ENCODE measurements at regions not wholly inside any gene's neighbourhood (a gene's known extent, or its start where the extent isn't known, plus 50 kb on each side); places are given as distances from the start of the nearest gene placed in this dataset.
"Not testable (repeated sequence)": the region's sequence is repeated elsewhere in the genome, so short reads cannot be mapped to it uniquely, and the experiment has no call there.

DNA sequence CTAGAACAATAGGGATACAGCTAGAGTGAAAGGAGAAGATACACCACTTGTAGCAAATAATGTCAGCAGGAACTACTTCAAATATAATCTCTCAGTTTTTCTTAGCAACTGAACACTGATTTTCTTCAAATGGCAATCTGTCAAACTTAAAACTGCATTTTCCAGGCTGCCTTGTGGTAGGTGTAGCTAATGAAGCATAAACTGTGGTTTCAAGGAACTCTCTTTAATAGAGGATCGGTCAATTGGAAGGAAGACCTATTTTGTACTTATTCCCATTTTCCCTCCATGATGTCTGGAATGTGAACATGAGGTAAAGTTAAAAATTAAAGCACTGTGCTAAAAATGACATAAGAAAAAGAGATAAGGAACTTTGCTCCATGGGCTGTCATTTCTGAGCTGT, 1261.9 kb downstream of the PCDH17 start:
- no peak for DNase-seq (ENCODE audit: low read depth)

DNA sequence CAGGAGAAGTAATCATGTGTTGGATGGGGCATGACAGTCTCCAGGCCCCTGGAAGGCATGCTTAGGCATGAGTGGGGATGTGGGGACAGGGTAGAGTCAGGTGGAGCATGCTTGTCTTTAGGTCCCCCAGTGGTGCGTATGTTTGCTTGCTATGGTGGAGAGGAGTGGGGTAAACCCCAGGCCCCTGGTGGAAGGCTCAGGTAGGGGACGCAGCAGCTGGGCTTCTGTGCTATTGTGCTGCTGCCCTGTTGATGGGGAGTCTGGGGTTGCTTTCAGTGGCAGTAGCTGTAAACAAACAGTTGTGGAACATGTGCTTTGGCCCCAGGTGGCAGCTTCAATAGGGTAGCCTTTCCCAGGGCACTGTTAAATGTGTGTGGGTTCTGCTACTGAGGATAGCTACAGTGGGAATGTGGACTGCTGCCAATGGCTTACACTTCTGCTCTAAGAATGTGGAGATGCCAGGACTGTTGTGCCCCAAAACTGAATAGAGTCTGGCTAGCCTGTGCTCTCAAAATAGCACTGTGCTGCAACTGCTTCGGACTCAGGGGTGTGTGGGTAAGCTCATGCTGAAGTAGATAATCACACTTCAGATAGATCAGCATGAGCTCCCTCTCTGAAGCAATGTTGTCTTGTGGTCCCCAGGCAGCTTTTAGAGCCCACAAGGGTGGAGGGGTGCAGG, 1257.3 kb downstream of the DIAPH3 start:
- no peak for DNase-seq (ENCODE audit: low read depth)

DNA sequence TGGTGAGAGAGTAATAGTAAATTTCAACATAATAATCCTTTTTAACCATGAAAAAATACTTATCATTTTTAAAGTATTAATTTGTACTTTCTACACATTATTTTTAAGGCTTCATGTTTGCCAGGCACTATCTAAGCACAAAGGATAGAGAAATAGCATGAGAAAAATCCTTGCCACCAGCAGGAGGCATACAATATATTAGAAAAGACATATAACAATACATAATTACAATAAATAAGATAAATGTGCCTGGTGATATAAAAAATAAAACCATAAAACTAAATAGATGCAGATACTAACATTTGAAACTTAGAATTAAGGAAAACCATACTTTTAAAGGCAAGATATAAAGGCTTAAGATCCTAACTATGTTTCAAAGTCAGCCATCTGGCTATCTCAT, 1256.4 kb downstream of the DIAPH3 start:
- DNase-seq (ENCODE audit: low read depth), result no peak

DNA sequence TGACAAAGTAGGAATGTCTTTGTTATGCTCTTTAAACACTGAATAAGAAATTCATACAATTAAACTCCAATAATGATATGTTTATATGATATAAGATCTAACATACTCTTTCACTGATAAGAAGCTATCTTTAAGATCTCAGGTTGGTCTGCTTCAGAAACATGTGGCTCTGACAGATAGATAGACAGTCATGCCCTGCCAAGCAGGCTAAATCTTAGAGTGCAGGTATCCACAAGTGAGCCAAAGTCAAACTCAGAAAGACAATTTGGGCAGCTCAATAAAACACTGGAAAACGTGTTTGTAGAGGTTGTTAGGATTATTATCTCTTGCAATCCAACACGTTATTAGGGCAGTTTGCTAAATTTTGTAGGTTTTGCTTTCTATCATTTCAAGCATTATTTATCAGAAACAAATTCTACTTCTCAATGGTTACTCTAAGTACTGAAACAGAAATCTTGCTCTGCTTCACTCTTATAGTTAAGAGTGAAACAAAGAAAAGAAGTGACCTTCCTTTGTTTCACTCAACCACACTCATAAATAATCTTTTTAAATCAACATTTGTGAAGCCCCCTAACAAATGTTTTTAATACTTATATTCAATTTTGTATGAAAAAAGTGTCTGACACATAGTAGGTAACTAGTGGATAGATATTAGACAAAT, 1255.6 kb downstream of the DIAPH3 start:
- DNase-seq (ENCODE audit: low read depth), result no peak

DNA sequence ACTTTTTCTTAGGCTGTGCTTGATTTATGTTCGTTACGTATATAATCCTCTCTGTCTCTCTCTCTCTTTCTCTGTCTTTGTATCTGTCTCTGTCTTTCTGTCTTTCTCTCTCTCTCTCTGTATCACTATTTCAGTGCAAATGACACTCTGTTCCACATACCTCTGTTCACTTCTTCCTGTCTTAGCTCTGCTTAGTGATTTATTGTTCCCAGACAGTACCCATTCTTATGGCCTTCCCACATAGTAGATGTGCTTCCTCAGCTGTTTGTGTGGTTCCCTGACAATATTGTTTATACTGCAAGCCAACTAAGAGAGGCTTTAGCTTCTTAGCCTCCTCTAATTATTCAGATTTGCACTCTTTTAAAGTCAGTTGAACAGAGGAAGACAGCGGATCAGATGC, 1244.2 kb downstream of the DIAPH3 start:
- DNase-seq (ENCODE audit: low read depth), result no peak

DNA sequence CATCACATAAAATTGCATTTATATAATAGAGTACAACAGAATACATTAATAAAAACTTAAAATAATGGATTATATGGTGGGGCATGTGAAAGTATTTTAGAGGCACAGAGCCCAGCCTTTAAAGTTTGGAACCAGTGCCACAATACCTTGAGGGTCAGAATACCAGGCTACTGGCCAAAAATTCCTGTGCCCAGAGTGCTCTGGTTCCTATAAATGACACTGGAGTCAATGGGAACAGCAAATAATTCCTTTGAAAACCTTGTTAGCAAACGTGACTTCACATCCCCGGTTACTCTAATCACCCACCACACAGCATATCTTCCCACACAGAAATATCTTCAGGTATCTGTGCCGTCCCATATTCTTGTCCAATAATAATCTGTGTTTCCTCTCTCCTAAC, 1242.6 kb downstream of the DIAPH3 start:
- no peak for DNase-seq (ENCODE audit: low read depth)

DNA sequence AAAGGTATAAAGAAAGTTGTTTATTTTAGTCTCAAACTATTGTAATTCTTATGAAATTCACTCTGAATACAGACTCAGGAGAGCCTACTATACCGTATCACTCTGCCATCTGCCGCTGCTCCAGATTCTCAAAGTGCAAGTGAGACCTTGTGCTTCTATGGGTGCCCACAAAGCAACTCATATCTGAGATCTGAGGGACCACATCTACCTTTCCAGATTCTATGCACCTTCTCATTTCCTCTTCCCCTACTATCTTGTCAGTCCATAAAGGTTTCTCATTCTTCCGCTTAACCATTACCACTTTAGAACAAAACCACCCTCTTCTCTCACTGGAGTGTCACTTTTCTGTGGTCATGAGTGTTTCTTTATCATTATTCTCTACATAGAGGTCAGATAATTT, 1236.9 kb downstream of the DIAPH3 start:
- no peak for DNase-seq (ENCODE audit: low read depth)

DNA sequence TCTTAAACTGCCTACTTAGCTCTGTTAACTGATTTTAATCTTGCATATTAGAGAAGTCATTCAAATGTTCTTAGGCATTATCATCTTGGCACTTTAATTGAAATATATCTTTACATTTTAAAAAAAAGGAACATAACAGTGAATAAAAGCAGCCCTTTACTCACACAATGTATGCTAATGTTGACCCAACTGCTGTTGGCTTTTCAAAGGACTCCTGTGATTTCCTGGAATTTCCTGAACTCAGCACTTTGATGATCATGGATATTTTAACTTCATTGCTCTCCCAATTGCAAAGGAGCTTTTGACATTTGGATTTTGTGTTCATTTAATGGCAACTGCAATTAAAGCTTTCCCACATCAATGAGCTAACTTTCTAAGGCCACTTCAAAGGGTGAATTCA, 1230.3 kb downstream of the DIAPH3 start:
- DNase-seq (ENCODE audit: low read depth), result no peak

DNA sequence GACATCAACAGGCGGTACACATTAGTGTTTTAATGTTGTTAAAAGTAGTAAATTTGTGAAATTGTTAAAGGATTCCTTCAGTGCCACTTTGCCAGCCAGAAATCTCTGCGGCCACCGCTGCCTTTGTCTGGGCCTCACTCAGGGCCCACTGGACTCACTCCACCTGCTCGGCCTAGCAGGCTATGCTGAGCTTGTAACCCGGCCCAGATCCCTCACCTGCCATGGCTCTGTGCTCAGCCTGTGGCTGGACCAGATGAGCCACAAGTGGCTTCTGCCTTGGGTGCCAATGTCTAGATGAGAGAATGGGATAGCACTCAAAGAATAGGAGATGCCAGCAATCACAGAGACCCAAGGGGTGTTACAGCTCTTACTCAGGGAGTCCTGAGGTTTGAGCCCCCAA, 1228.0 kb downstream of the DIAPH3 start:
- DNase-seq (ENCODE audit: low read depth), result no peak

DNA sequence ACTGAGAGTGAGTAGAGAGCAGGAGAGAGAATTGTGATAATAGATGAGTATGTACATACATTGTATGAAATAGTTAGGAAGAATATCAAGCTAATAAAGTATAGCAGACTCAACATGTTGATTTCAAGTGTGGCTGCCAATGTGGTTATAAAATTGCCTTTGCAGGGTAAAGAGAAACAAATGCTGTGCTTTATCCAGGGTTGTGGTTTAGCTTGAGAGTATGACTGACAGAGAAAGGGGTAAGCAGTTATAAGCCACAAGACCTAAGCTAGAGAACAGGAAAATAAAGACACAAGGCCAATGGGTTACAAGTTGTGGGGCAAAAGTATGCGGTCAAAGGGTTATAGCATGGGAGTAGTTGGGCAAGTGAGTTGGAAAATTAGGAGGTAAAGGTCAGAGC, 1217.5 kb downstream of the DIAPH3 start:
- no peak for DNase-seq (ENCODE audit: low read depth)

DNA sequence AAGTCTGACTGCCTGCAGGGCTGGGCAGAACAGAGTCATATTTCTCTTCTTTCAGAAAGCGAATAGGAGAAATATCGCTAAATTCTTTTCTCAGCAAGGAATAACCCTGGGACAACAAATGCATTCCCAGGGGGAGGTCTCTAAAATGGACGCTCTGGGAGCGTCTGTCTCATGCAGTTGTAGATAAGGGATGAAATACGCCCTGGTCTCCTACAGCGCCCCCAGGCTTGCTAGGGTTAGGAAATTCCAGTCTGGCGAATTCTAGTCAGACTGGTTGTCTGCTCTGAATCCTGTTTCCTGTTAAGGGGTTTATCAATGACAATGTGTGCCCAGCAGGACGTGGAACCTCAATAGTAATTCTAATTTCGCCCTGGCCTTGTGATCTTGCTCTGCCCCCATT, 1214.1 kb downstream of the DIAPH3 start:
- DNase-seq (ENCODE audit: low read depth), result no peak

DNA sequence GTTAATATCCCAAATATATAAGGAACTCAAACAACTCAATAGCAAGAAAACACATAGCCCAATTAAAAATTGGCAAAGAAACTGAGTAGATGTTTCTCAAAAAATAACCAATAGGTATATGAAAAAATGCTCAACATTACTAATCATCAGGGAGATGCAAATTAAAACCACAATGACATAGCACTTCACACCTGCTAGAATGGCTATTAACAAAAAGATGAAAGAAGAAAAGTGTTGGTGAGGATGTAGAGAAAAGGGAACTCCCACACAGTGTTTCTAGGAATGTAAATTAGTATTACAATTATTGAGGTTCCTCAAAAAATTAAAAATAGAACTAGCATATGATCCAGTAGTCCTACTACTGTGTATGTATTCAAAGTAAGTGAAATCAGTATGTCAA, 1212.8 kb downstream of the DIAPH3 start:
- no peak for DNase-seq (ENCODE audit: low read depth)

DNA sequence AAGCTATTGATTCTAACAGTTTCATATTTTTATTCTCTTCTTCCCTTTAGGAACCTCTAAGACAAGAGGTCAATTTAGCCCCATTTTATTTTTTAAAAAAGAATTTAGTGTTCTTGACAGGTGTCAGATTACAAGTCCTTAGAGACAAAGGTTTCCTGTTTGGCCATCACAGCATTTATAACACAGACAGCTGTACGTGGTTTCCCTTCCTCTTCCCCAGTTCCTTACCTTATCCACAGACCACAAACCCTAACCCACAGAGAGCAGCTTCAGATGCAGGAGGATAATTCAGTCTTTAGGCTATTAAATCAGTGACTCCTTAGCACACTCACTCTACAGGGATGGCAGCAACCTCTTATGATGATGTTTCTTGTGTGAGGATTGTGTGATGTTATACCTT, 1210.1 kb downstream of the DIAPH3 start:
- no peak for DNase-seq (ENCODE audit: low read depth)

DNA sequence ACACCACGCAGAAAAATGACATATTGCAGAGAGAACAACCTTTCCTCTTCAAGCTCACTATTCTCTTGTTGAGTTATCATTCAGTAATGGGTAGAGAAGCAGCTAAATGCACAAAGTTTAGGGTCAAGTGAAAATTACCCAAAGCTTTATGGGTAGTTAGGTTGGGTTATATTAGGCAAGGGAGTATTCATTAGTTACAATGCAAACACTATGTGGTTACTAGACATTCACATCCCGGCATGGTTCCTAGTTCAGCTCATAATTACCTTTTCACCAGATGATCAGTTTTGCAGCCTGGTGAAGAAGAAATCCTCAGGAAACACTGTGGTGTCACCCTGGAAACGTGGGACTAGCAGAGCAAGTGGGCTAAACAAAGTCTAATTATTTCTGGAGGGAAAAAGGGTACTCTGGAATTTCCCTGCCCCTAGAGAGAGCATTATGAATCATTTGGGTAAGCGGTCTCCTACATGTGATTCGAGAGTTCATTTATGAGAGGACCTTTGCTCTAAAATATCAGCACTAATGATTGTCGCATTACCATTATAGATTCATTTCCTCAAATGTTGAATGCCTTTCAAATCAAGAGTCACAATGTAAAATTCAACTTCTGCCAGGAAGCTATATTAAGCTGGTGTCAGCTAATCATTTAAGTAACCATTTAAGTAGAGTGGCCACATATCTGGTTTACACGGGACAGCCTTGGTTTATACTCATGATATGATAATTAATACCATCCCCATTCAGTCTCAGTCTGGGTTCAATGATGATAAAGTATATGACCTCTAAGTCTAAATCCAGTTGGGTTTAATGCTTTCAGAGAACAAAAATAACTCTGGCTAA, 1208.0 kb downstream of the DIAPH3 start:
- DNase-seq (ENCODE audit: low read depth), result no peak

DNA sequence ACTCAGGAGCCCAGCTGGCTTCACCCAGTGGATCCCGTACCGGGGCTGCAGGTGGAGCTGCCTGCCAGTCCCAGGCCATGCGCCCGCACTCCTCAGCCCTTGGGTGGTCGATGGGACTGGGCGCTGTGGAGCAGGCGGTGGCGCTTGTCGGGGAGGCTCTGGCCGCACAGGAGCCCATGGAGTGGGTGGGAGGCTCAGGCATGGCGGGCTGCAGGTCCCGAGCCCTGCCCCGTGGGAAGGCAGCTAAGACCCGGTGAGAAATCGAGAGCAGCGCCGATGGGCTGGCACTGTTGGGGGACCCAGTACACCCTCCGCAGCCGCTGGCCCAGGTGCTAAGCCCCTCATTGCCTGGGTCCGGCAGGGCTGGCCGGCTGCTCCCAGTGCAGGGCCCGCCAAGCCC, 1205.6 kb downstream of the DIAPH3 start:
- DNase-seq (ENCODE audit: low read depth), result not testable (repeated sequence)

DNA sequence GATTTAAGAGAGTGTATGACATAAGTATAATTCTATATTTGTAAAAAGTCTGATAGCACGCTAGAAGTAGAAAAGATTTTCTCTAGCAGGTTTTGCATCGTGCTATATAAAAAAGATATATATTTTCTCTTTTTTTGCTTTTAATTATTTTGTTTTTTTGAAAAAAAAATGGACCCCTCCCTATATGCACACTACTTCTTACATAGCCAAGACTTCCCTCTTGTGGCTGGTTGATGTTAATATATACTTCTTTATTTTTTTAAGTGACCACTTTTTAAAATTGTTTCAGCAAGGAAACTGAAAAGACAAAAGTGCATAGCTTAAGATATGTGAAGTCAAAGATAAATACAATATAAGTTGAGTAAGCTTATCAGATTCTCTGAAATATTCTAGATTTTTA, 1202.8 kb downstream of the DIAPH3 start:
- DNase-seq (ENCODE audit: low read depth), result no peak

DNA sequence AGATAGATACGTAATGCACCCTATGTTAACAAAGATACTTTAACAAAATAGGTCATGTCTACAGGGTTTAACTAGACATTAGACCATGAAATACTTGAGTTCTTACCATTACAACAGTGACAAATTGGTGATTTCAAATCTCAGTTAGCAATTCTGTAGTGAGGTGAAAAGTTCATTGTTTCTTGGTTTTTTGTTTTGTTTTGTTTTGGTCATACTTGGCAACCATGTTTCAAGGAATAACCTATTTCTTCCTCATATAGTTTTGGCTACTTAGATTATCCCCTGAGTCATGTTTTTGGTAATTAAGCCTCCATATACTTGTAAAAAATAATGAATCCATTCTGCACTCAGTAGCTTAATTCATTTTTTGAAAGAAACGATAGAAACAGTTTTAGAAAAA, 1200.4 kb downstream of the DIAPH3 start:
- DNase-seq (ENCODE audit: low read depth), result no peak

DNA sequence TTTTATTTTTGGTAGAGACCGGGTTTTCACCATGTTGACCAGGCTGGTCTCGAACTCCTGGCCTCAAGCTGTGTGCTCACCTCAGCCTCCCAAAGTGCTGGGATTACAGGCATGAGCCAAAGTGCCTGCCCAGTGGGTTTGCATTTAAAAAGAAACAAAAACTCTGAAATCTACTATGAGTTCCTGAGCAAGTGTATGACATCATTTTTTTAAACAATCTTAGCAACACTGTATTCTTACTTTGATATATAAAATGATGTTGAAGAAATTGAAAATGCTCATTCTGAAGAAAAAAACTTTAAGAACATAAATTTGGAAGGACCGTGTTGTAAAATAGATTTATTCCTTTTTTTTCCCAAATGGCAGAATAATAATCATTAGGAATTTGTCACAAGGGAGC, 1199.7 kb downstream of the DIAPH3 start:
- DNase-seq (ENCODE audit: low read depth), result no peak

DNA sequence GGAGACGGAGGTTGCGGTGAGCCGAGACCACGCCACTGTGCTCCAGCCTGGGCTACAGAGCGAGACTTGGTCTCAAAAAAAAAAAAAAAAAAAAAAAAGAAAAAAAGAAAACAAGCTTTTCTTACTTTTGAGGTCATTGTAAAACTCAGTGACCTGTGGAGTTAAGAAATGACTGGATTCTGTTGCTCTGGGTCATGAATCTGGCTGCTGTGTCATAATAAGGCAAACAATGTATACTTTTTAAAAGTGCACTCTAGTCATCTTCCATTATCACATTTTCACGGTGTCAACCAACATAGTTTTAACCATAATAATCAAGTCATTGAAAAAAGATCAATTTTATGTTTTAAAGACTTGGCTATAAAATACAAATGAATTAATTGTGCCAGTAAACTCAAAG, 1186.6 kb downstream of the DIAPH3 start:
- DNase-seq (ENCODE audit: low read depth), result no peak

DNA sequence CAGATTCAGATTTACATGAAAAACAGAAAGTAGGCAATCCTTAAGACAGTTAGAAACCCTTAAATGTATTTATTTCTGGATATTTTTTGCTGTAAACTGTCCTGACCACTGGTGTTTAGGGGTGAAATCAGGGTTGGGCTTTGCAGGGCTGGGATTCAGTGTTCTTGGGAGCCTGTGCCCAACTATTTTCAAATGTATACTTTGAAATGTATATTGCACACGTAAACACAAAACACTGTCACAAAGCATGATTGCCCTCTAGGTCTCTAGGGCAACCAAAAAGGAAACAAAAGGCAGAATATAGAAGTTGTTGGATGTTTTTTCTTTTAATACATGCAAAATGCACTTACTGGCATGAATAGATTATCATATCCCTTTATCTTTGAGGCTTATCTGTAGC, 1185.4 kb downstream of the DIAPH3 start:
- DNase-seq (ENCODE audit: low read depth), result no peak

DNA sequence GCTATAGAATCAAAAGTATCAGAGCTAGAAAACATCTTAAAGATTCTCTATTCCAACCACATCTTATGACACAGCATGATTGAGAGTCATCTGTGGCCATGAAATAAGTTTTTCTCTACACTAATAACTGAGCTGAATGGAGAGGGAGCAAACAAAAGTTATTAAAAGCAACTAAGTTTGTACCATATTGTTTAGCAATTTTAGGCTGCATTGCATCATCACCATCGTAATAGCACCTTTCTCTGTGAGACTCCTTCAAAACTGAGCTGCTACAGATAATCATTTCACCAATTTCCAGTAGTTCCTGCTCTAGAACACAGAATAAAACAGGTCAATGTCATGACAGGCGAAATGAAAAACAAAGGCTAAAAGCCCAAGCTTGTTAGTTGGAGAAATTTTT, 1183.9 kb downstream of the DIAPH3 start:
- DNase-seq (ENCODE audit: low read depth), result no peak

DNA sequence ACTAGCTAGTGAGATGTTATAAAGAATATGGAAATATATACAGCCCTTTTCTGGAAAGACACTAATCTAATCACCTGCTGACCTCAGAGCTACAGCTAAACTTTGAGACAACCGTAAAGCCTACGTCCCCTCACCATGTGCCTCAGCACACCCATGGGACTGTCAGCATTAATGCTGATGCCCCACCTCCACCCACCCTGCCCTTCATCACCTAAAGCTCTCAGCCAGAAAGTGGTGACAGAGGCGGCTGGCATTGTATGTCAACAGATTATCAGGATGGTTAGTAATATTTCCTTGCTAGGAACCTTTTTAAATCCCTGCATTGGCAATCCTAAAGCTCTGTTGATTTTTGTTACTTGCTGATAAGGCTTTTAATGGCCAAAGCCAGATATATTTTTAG, 1177.9 kb downstream of the DIAPH3 start:
- no peak for DNase-seq (ENCODE audit: low read depth)

DNA sequence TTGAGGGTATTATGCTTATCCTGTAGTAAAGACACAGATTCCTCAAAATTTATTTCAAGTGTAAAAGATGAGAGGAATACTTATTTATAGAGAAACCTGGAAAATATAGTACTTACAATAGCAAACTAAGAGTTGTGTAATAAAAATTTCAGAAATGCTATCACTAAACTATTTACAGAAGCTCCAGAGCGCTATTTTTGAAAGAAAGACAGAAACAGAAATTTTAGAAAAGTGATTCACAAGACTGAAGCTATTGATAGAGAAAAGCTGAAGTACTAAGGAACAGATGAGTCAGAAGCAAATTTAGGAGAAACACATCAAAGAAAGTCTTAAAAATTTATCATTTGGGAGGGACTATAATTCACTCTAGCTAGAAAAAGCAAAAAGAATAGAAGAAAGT, 1174.2 kb downstream of the DIAPH3 start:
- no peak for DNase-seq (ENCODE audit: low read depth)
